ENCODE measurements at regions not wholly inside any gene's neighbourhood (a gene's known extent, or its start where the extent isn't known, plus 50 kb on each side); places are given as distances from the start of the nearest gene placed in this dataset.

GRCh38 chr5:24042688-24043087 lies 535.3 kb downstream of the PRDM9 start:
- no peak overlapping the region for H3K4me3 ChIP-seq (ENCODE audit: low read length)
- H3F3A ChIP-seq (ENCODE audit: insufficient read depth, low read length, poor library complexity, severe bottlenecking) = no peaks in the 10 kb centered on the region
- H3K79me2 ChIP-seq (replicated peaks; ENCODE audit: insufficient read depth, low read length) = no peaks in the 10 kb centered on the region
- no peak overlapping the region for H3K4me2 ChIP-seq (ENCODE audit: low read length)
- no peaks in the 10 kb centered on the region for H3K27me3 ChIP-seq (ENCODE audit: insufficient read depth, low read depth, low read length)
- no peak for TF ChIP-seq RAD21 (conservative IDR thresholded peaks at IDR 0.05)
- no peak for TF ChIP-seq EP300 (conservative IDR thresholded peaks at IDR 0.05; ENCODE audit: poor library complexity, severe bottlenecking)
- H3K9me2 ChIP-seq (ENCODE audit: insufficient read depth, low read length) = no peaks in the 10 kb centered on the region
- H4K20me1 ChIP-seq (ENCODE audit: insufficient read depth) = no peaks in the 10 kb centered on the region
- H3K9me3 ChIP-seq (ENCODE audit: low read length) = no peaks in the 10 kb centered on the region
- H3K27ac ChIP-seq (ENCODE audit: low read length) = no peak overlapping the region
- no peak overlapping the region for H3K9ac ChIP-seq (ENCODE audit: low read length)
- no peak overlapping the region for H2AFZ ChIP-seq (ENCODE audit: low read depth, low read length)
- H3K36me3 ChIP-seq (ENCODE audit: insufficient read depth, low read length) = no peaks in the 10 kb centered on the region

DNA sequence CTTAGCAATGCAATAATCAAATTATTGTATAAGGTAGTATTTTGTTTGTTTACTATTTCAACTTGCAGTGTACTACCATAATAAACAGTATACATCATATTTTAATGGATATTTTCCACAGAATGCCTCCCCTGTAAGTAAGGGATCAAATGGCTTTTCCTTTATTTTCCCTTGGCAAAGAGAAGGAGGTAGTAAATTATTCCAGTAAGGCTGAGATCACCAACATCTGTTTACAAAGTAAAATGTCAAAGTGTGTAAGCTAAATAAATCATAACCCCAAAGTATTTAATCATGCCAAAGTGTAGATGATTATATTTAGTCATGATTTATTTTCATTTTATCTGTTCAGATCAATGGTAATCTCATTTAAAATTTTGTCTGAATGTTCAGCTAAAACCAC lies 537.6 kb downstream of the PRDM9 start:
- H3K4me3 ChIP-seq (ENCODE audit: low read length) = no peak overlapping the region

DNA sequence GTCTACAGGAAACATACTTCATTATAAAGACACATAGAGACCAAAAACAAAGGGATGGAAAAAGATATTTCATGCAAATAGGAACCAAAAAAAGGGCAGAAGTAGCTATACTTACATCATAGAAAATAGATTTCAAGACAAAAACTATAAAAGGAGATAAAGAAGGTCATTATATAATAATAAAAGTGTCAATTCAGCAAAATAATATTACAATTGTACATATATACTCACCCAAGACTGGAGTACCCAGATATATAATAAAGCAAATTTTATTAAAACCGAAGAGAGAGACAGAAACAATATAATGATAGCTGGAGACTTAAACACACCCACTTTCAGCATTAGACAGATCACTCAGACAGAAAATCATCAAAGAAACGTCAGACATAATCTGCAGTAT lies 546.3 kb downstream of the PRDM9 start:
- no peaks in the 10 kb centered on the region for H3K79me2 ChIP-seq (replicated peaks; ENCODE audit: insufficient read depth, low read length)
- TF ChIP-seq RAD21 (conservative IDR thresholded peaks at IDR 0.05) (no peak), SMC3 (conservative IDR thresholded peaks at IDR 0.05; ENCODE audit: poor library complexity) (no peak), EP300 (conservative IDR thresholded peaks at IDR 0.05; ENCODE audit: poor library complexity, severe bottlenecking) (no peak), MXI1 (conservative IDR thresholded peaks at IDR 0.05; ENCODE audit: poor library complexity, severe bottlenecking) (no peak), TAF1 (IDR thresholded peaks at IDR 0.05; ENCODE audit: low read depth) (no peak), POLR2AphosphoS5 (IDR thresholded peaks at IDR 0.05) (no peak), EZH2 (IDR thresholded peaks at IDR 0.05; ENCODE audit: borderline replicate concordance, insufficient read depth, low read length, poor library complexity, severe bottlenecking) (no peak)
- TF ChIP-seq, protein P1, sequence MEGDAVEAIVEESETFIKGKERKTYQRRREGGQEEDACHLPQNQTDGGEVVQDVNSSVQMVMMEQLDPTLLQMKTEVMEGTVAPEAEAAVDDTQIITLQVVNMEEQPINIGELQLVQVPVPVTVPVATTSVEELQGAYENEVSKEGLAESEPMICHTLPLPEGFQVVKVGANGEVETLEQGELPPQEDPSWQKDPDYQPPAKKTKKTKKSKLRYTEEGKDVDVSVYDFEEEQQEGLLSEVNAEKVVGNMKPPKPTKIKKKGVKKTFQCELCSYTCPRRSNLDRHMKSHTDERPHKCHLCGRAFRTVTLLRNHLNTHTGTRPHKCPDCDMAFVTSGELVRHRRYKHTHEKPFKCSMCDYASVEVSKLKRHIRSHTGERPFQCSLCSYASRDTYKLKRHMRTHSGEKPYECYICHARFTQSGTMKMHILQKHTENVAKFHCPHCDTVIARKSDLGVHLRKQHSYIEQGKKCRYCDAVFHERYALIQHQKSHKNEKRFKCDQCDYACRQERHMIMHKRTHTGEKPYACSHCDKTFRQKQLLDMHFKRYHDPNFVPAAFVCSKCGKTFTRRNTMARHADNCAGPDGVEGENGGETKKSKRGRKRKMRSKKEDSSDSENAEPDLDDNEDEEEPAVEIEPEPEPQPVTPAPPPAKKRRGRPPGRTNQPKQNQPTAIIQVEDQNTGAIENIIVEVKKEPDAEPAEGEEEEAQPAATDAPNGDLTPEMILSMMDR (IDR thresholded peaks at IDR 0.05; ENCODE audit: poor library complexity, severe bottlenecking) = no peak
- no peaks in the 10 kb centered on the region for H3K9me2 ChIP-seq (ENCODE audit: insufficient read depth, low read length)
- H4K20me1 ChIP-seq (ENCODE audit: insufficient read depth) = no peaks in the 10 kb centered on the region
- no peaks in the 10 kb centered on the region for H3K27me3 ChIP-seq (ENCODE audit: insufficient read depth, low read depth, low read length)
- H3K36me3 ChIP-seq (ENCODE audit: insufficient read depth, low read length) = no peaks in the 10 kb centered on the region
- no peak overlapping the region for H3K4me3 ChIP-seq (ENCODE audit: low read length)
- no peak overlapping the region for H2AFZ ChIP-seq (ENCODE audit: low read depth, low read length)
- H3K4me2 ChIP-seq (ENCODE audit: low read length) = no peak overlapping the region
- H3K27ac ChIP-seq (ENCODE audit: low read length) = no peak overlapping the region
- no peak overlapping the region for H3K9ac ChIP-seq (ENCODE audit: low read length)
- H3K9me3 ChIP-seq (ENCODE audit: low read length) = no peaks in the 10 kb centered on the region
- H3F3A ChIP-seq (ENCODE audit: insufficient read depth, low read length, poor library complexity, severe bottlenecking) = no peaks in the 10 kb centered on the region

More for the DNA sequence above, 537.6 kb downstream of the PRDM9 start:
- H3K27ac ChIP-seq (ENCODE audit: low read length) = no peak overlapping the region
- no peak overlapping the region for H3K9ac ChIP-seq (ENCODE audit: low read length)
- no peaks in the 10 kb centered on the region for H3K27me3 ChIP-seq (ENCODE audit: insufficient read depth, low read depth, low read length)
- H3K9me2 ChIP-seq (ENCODE audit: insufficient read depth, low read length) = no peaks in the 10 kb centered on the region
- no peak overlapping the region for H2AFZ ChIP-seq (ENCODE audit: low read depth, low read length)
- no peaks in the 10 kb centered on the region for H3K36me3 ChIP-seq (ENCODE audit: insufficient read depth, low read length)
- H3K9me3 ChIP-seq (ENCODE audit: low read length) = no peaks in the 10 kb centered on the region
- H3K4me2 ChIP-seq (ENCODE audit: low read length) = no peak overlapping the region
- H4K20me1 ChIP-seq (ENCODE audit: insufficient read depth) = no peaks in the 10 kb centered on the region
- H3K79me2 ChIP-seq (replicated peaks; ENCODE audit: insufficient read depth, low read length) = no peaks in the 10 kb centered on the region
- TF ChIP-seq, protein P1 (IDR thresholded peaks at IDR 0.05; ENCODE audit: poor library complexity, severe bottlenecking) = no peak
- TF ChIP-seq TAF1 (IDR thresholded peaks at IDR 0.05; ENCODE audit: low read depth) = no peak
- no peak for TF ChIP-seq RAD21 (conservative IDR thresholded peaks at IDR 0.05)
- no peaks in the 10 kb centered on the region for H3F3A ChIP-seq (ENCODE audit: insufficient read depth, low read length, poor library complexity, severe bottlenecking)
